GM23338 (cell line): ENCODE measurements at regions not wholly inside any gene's neighbourhood (a gene's known extent, or its start where the extent isn't known, plus 50 kb on each side); places are given as distances from the start of the nearest gene placed in this dataset.

ENCODE experiments used
- CREB1 ChIP-seq: fragments of 250-450 bp; sonication (Bioruptor Pico); IDR thresholded peaks from 2 replicates; pipeline ENCODE4 v1.5.0; 2020; ENCODE audit warnings: low read depth, mild to moderate bottlenecking, moderate library complexity
- CTCF ChIP-seq, 2 experiments: fragments of 200-600 bp in 1 of 2; sonication (generic) in 1 of 2; conservative IDR thresholded peaks; 2 replicates each; pipeline versions ENCODE4 v1.5.1 to v1.6.1; 2016 to 2017; ENCODE audit warnings: antibody characterized with exemption in 2 of 2, low read depth in 2 of 2, mild to moderate bottlenecking in 2 of 2, moderate library complexity in 1 of 2
- EZH2 ChIP-seq: fragments of 200-600 bp; sonication (generic); IDR thresholded peaks from one replicate; pipeline ENCODE4 v1.8.0; 2017; ENCODE audit warnings: antibody characterized with exemption, mild to moderate bottlenecking, low read depth; ENCODE audit not compliant: unreplicated experiment
- EZH2phosphoT487 ChIP-seq: fragments of 200-600 bp; sonication (generic); IDR thresholded peaks from one replicate; pipeline ENCODE4 v1.8.1; 2018; ENCODE audit warnings: antibody characterized with exemption; ENCODE audit not compliant: unreplicated experiment
- POLR2AphosphoS5 ChIP-seq: IDR thresholded peaks from 2 replicates; pipeline ENCODE4 v1.6.1; 2016; ENCODE audit warnings: antibody characterized with exemption, low read depth

DNA sequence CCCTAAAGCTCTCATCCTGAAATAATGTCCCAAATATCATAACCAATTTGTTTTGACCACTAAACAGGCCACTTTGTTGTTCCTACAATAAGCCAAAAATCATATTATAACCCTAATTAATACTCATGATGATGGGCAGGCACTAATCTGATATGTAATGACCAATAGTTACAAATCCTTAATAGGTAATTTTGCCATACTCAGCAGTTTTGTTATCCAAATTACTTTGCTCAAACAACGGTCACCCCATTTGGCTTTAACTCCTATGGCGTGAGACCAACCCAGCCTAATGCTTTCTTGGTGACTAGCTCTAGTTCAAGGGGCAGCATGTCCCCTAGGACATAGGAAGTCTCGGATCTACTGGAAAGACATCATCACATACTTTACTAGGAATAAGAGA is 123.2 kb upstream of the ID4 start:
- TF ChIP-seq CTCF (conservative IDR thresholded peaks at IDR 0.05; ENCODE audit: low read depth in 2 of 2) (no peak), CREB1 (no peak), POLR2AphosphoS5 (no peak), EZH2phosphoT487 (no peak), EZH2 (no peak)
